SIG-M5 treated with dmso at 0.1 percent for 504 hours (cell line): ENCODE measurements at regions not wholly inside any gene's neighbourhood (a gene's known extent, or its start where the extent isn't known, plus 50 kb on each side); places are given as distances from the start of the nearest gene placed in this dataset.
"Not testable (repeated sequence)": the region's sequence is repeated elsewhere in the genome, so short reads cannot be mapped to it uniquely, and the experiment has no call there.

ENCODE experiments used
- DNase-seq: peaks from one replicate; lab custom pipeline; 2025; ENCODE audit not compliant: unreplicated experiment; lab: John Stamatoyannopoulos, UW

- no peak for DNase-seq
Measured at GRCh38 chr11:46183819-46184218, 62.6 kb upstream of the PHF21A start.

DNA sequence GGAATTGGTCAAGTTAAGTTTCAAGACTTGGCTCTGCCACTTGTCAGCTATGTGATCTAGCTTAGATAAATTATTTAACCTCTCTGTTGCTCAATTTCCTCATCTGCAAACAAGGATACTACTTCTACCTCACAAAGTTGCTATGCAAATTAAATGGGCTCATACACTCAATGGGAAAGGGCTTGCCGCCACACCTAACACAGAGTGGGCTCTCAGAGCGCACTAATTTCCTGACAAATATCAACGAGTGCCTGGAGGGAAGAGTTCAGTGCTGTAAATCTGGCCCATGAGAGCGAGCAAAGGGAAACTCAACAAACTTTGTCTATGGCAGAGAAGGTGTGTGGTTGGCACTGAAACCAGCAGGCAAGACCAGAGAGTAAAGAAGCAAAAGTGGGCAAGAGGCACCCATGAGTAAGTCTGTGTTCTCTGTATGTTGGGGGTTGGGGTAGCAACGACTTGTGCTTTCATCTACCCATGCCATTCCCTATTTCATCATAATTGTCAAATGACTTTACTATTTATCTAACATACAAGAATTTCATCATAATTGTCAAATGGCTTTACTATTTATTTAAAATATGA is 60.7 kb upstream of the PHF21A start:
- no peak for DNase-seq

DNA sequence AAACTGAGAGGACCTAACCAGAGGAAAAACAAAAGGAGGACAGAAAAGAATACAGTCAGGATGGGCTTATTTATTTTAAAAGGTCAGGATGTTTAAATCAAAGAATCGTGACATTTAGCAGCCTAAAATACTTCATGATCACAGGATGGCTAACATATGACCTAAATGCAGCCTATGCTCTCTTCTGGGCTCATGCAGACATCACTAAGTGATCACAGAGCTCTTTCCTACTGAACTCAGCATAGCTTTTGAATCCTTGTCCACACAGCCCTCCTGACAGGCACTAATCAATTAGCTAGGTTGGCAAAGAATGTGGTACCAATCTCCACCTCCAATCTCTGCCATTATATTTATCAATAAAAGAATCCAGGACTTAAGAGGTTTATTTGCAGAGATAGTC is 60.1 kb upstream of the PHF21A start:
- no peak for DNase-seq

DNA sequence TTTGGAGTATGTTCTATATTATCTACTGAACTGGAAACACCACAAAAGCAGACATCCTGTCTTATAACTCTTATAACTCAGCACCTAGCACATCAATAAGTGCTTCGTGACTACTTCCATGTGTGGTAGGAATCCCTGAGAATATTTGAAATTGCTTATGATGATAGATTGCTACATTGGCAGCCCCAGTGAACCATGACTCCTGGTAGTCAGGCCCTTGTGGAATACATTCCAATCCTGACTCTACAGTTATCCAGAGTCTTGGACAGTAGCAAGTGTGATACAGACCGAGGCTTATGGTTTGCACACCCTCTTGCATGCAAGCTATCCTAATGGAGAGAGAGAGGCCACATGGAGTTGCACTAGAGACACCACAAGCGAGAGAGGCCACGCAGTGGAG is 59.5 kb upstream of the PHF21A start:
- no peak for DNase-seq

DNA sequence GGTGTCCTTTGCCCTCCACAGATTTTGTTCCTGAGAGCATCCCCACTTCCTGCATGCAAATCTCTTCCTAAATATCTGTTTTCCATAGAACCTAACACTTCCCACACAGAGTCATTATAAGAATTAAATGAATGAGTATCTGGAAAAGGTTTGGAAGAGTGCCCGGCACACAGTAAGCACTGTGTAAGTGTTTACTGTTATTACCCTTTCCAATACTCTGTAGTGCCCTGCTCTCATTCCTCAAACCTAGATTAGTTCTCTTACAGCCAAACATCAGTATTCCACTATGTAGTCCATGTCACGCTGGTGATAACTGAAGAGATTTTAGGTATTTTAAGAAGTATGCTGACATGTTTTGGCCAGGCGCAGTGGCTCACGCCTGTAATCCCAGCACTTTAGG is 57.3 kb upstream of the PHF21A start:
- no peak for DNase-seq

- peak; percentile 15 for DNase-seq
Measured at GRCh38 chr11:46176421-46176820, 55.2 kb upstream of the PHF21A start.

- DNase-seq, result no peak
Measured at GRCh38 chr11:46175401-46176002, 54.2 kb upstream of the PHF21A start.

GRCh38 chr11:46171693-46172092 is 50.4 kb upstream of the PHF21A start:
- not testable (repeated sequence) for DNase-seq
